BLaER1 treated with 17β-estradiol and CSF1 and Interleukin-3, amounts not matched to agents 10 nM and 100 nM (cell line): ENCODE measurements at regions not wholly inside any gene's neighbourhood (a gene's known extent, or its start where the extent isn't known, plus 50 kb on each side); places are given as distances from the start of the nearest gene placed in this dataset.
A peak's percentile ranks its signal among the peaks of the same experiment; 100 is the strongest.

ENCODE experiments used
- H3K27ac ChIP-seq, 11 experiments: shearing (Covaris generic); formaldehyde crosslinking; 2 replicates each; pipeline ENCODE4 v1.8.1; 2022
- H3K27me3 ChIP-seq, 11 experiments: shearing (Covaris generic); formaldehyde crosslinking; 2 replicates each; pipeline ENCODE4 v1.8.1; 2022
- H3K36me3 ChIP-seq, 11 experiments: shearing (Covaris generic); formaldehyde crosslinking; 2 replicates each; pipeline ENCODE4 v1.8.1; 2022
- H3K4me1 ChIP-seq, 10 experiments: shearing (Covaris generic); formaldehyde crosslinking; 2 replicates each; pipeline ENCODE4 v1.8.1; 2022
- H3K4me2 ChIP-seq, 11 experiments: shearing (Covaris generic); formaldehyde crosslinking; 2 replicates each; pipeline ENCODE4 v1.8.1; 2022
- H3K4me3 ChIP-seq, 10 experiments: shearing (Covaris generic); formaldehyde crosslinking; 2 replicates each; pipeline ENCODE4 v1.8.1; 2022
- H3K9ac ChIP-seq, 11 experiments: shearing (Covaris generic); formaldehyde crosslinking; 2 replicates each; pipeline ENCODE4 v1.8.1; 2022
- H3K9me3 ChIP-seq, 11 experiments: shearing (Covaris generic); formaldehyde crosslinking; replicated peaks in 1 of 11; 2 replicates each; pipeline ENCODE4 v1.8.1; 2022
- H4K20me1 ChIP-seq, 11 experiments: shearing (Covaris generic); formaldehyde crosslinking; 2 replicates each; pipeline ENCODE4 v1.8.1; 2022
- Cebpa-rat ChIP-seq, 11 experiments: shearing (Covaris generic); IDR thresholded peaks; 2 replicates each; pipeline ENCODE4 v1.8.1; 2022

GRCh38 chrX:63993936-63994335 is 208.9 kb upstream of the ARHGEF9 start:
- Histone ChIP-seq H3K4me2 (peak overlapping the region in 9 of 11 experiments; percentile 12 to 64 (median 43); a peak in 14 of 22 replicates), H3K36me3 (no peaks in the 10 kb centered on the region), H3K4me1 (peaks cover 0 to 41% (median 14%) of the 10 kb centered on the region in 10 experiments; a peak in 12 of 20 replicates), H3K9me3 (peaks cover 0 to 18% (median 9%) of the 10 kb centered on the region in 11 experiments; a peak in 11 of 22 replicates), H3K4me3 (no peak overlapping the region), H3K27ac (peak overlapping the region in 2 of 11 experiments; percentile 11 to 50; a peak in 3 of 22 replicates), H3K9ac (no peak overlapping the region), H4K20me1 (no peaks in the 10 kb centered on the region), H3K27me3 (peaks cover 0 to 26% (median 7%) of the 10 kb centered on the region in 11 experiments; a peak in 13 of 22 replicates)
- TF ChIP-seq Cebpa-rat (IDR thresholded peaks at IDR 0.05) = no peak

- Histone ChIP-seq H3K4me1 (no peaks in the 10 kb centered on the region; a peak in 2 of 20 replicates), H3K27ac (no peak overlapping the region), H3K27me3 (peaks cover 6 to 44% (median 18%) of the 10 kb centered on the region in 11 experiments; a peak in 17 of 22 replicates), H3K36me3 (no peaks in the 10 kb centered on the region), H3K9ac (no peak overlapping the region), H3K4me2 (no peak overlapping the region), H4K20me1 (no peaks in the 10 kb centered on the region; a peak in 1 of 22 replicates), H3K4me3 (no peak overlapping the region), H3K9me3 (no peaks in the 10 kb centered on the region)
- no peak for TF ChIP-seq Cebpa-rat (IDR thresholded peaks at IDR 0.05)
Measured at GRCh38 chrX:63985906-63986305, 200.9 kb upstream of the ARHGEF9 start.

- Histone ChIP-seq H4K20me1 (no peaks in the 10 kb centered on the region), H3K4me3 (no peak overlapping the region), H3K9me3 (peaks cover 23 to 40% (median 37%) of the 10 kb centered on the region in 11 experiments), H3K9ac (no peak overlapping the region), H3K27me3 (peaks cover 0 to 24% (median 13%) of the 10 kb centered on the region in 11 experiments; a peak in 16 of 22 replicates), H3K27ac (no peak overlapping the region), H3K36me3 (no peaks in the 10 kb centered on the region), H3K4me1 (no peaks in the 10 kb centered on the region), H3K4me2 (no peak overlapping the region)
- TF ChIP-seq Cebpa-rat (IDR thresholded peaks at IDR 0.05) = no peak
Measured at GRCh38 chrX:63979480-63979879, 194.5 kb upstream of the ARHGEF9 start.

- no peak for TF ChIP-seq Cebpa-rat (IDR thresholded peaks at IDR 0.05)
- H3K27ac ChIP-seq = no peak overlapping the region
- no peak overlapping the region for H3K4me2 ChIP-seq
- no peaks in the 10 kb centered on the region for H3K4me1 ChIP-seq
- H3K27me3 ChIP-seq = peaks cover 0 to 33% (median 25%) of the 10 kb centered on the region in 11 experiments; a peak in 17 of 22 replicates
- no peak overlapping the region for H3K9ac ChIP-seq
- H3K36me3 ChIP-seq = no peaks in the 10 kb centered on the region
- no peaks in the 10 kb centered on the region for H4K20me1 ChIP-seq
- H3K4me3 ChIP-seq = no peak overlapping the region
- peaks cover 0 to 10% (median 0%) of the 10 kb centered on the region in 11 experiments; a peak in 5 of 22 replicates for H3K9me3 ChIP-seq
Measured at GRCh38 chrX:63967551-63967950, 182.5 kb upstream of the ARHGEF9 start.

GRCh38 chrX:63963095-63963784 is 178.2 kb upstream of the ARHGEF9 start:
- H3K4me2 ChIP-seq = no peak overlapping the region
- H3K27me3 ChIP-seq = peaks cover 0 to 74% (median 50%) of the 10 kb centered on the region in 11 experiments; a peak in 20 of 22 replicates
- H3K4me3 ChIP-seq = no peak overlapping the region
- no peaks in the 10 kb centered on the region for H3K36me3 ChIP-seq
- no peak for TF ChIP-seq Cebpa-rat (IDR thresholded peaks at IDR 0.05)
- peaks cover 0 to 17% (median 8%) of the 10 kb centered on the region in 10 experiments; a peak in 9 of 20 replicates for H3K4me1 ChIP-seq
- peaks cover 0 to 14% (median 6%) of the 10 kb centered on the region in 11 experiments; a peak in 7 of 22 replicates for H3K9me3 ChIP-seq
- no peaks in the 10 kb centered on the region for H4K20me1 ChIP-seq
- H3K9ac ChIP-seq = no peak overlapping the region
- H3K27ac ChIP-seq = no peak overlapping the region

- H3K4me1 ChIP-seq = peaks cover 0 to 17% (median 8%) of the 10 kb centered on the region in 10 experiments; a peak in 9 of 20 replicates
- no peak overlapping the region for H3K27ac ChIP-seq
- peak overlapping the region in 1 of 11 experiments; percentile 0; a peak in 1 of 22 replicates for H3K4me2 ChIP-seq
- H3K9ac ChIP-seq = no peak overlapping the region
- H3K4me3 ChIP-seq = no peak overlapping the region
- no peak for TF ChIP-seq Cebpa-rat (IDR thresholded peaks at IDR 0.05)
- peaks cover 0 to 73% (median 52%) of the 10 kb centered on the region in 11 experiments; a peak in 19 of 22 replicates for H3K27me3 ChIP-seq
- no peaks in the 10 kb centered on the region for H3K36me3 ChIP-seq
- H3K9me3 ChIP-seq = peaks cover 0 to 14% (median 6%) of the 10 kb centered on the region in 11 experiments; a peak in 7 of 22 replicates
- H4K20me1 ChIP-seq = no peaks in the 10 kb centered on the region
Measured at GRCh38 chrX:63961964-63962363, 176.9 kb upstream of the ARHGEF9 start.

GRCh38 chrX:63959975-63960374 is 175.0 kb upstream of the ARHGEF9 start:
- H4K20me1 ChIP-seq = no peaks in the 10 kb centered on the region
- no peak overlapping the region for H3K27ac ChIP-seq
- no peak overlapping the region for H3K4me3 ChIP-seq
- peaks cover 0 to 14% (median 6%) of the 10 kb centered on the region in 11 experiments; a peak in 7 of 22 replicates for H3K9me3 ChIP-seq
- peak overlapping the region in 7 of 11 experiments; percentile 4 to 24 (median 17); a peak in 5 of 22 replicates for H3K4me2 ChIP-seq
- H3K27me3 ChIP-seq = peaks cover 0 to 66% (median 47%) of the 10 kb centered on the region in 11 experiments; a peak in 18 of 22 replicates
- H3K4me1 ChIP-seq = peaks cover 0 to 17% (median 8%) of the 10 kb centered on the region in 10 experiments; a peak in 9 of 20 replicates
- no peaks in the 10 kb centered on the region for H3K36me3 ChIP-seq
- no peak overlapping the region for H3K9ac ChIP-seq
- no peak for TF ChIP-seq Cebpa-rat (IDR thresholded peaks at IDR 0.05)

- no peak for TF ChIP-seq Cebpa-rat (IDR thresholded peaks at IDR 0.05)
- peaks cover 0 to 74% (median 52%) of the 10 kb centered on the region in 11 experiments; a peak in 18 of 22 replicates for H3K27me3 ChIP-seq
- H3K9ac ChIP-seq = no peak overlapping the region
- H3K27ac ChIP-seq = no peak overlapping the region
- peaks cover 0 to 14% (median 6%) of the 10 kb centered on the region in 11 experiments; a peak in 8 of 22 replicates for H3K9me3 ChIP-seq
- peaks cover 0 to 17% (median 8%) of the 10 kb centered on the region in 10 experiments; a peak in 9 of 20 replicates for H3K4me1 ChIP-seq
- H4K20me1 ChIP-seq = no peaks in the 10 kb centered on the region
- no peak overlapping the region for H3K4me2 ChIP-seq
- H3K4me3 ChIP-seq = no peak overlapping the region
- no peaks in the 10 kb centered on the region for H3K36me3 ChIP-seq
Measured at GRCh38 chrX:63958134-63958865, 173.3 kb upstream of the ARHGEF9 start.

- Histone ChIP-seq H3K27ac (no peak overlapping the region), H3K4me3 (no peak overlapping the region), H4K20me1 (no peaks in the 10 kb centered on the region), H3K9ac (no peak overlapping the region), H3K27me3 (peaks cover 0 to 11% (median 0%) of the 10 kb centered on the region in 11 experiments; a peak in 5 of 22 replicates), H3K36me3 (no peaks in the 10 kb centered on the region), H3K4me2 (no peak overlapping the region), H3K4me1 (no peaks in the 10 kb centered on the region), H3K9me3 (peaks cover 0 to 10% (median 4%) of the 10 kb centered on the region in 11 experiments; a peak in 11 of 22 replicates)
- no peak for TF ChIP-seq Cebpa-rat (IDR thresholded peaks at IDR 0.05)
Measured at GRCh38 chrX:63935835-63936234, 150.8 kb upstream of the ARHGEF9 start.
